ENCODE measurements at regions not wholly inside any gene's neighbourhood (a gene's known extent, or its start where the extent isn't known, plus 50 kb on each side); places are given as distances from the start of the nearest gene placed in this dataset.
"Not testable (repeated sequence)": the region's sequence is repeated elsewhere in the genome, so short reads cannot be mapped to it uniquely, and the experiment has no call there.

DNA sequence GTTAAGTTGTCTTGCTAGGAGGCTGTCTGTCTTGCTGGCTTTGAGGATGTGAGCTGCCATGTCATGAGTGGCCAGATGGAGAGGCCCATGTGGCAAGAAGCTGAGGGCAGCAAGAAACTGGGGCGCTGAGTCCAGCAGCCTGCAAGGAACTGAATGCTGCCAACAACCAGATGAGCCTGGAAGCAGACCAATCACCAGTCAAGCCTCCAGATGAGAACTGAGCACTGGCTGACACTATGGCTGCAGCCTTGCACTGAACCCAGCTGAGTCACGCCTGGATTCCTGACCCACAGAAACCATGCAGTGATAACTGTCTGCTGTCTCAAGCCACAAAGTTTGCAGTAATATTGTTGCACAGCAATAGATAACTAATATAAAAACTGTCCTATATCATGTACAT is 104.4 kb downstream of the UNC93B1 start:
- H3K36me3 Mint-ChIP-seq; POLR2A ChIA-PET; H3K27ac Mint-ChIP-seq; H3K9me3 Mint-ChIP-seq; H3K9me3 ChIP-seq (ENCODE audit: low read length); H3K4me1 Mint-ChIP-seq; H3K4me3 Mint-ChIP-seq; DNase-seq; CTCF ChIA-PET; H3K27me3 Mint-ChIP-seq; H3K27me3 ChIP-seq (ENCODE audit: insufficient read depth, low read length, poor library complexity, severe bottlenecking); H3K4me3 ChIP-seq (ENCODE audit: low read length); H3K36me3 ChIP-seq (ENCODE audit: insufficient read depth, low read length); H3K27ac ChIP-seq (ENCODE audit: low read depth, low read length); H3K4me1 ChIP-seq (ENCODE audit: insufficient read depth, low read length): not testable (repeated sequence)

DNA sequence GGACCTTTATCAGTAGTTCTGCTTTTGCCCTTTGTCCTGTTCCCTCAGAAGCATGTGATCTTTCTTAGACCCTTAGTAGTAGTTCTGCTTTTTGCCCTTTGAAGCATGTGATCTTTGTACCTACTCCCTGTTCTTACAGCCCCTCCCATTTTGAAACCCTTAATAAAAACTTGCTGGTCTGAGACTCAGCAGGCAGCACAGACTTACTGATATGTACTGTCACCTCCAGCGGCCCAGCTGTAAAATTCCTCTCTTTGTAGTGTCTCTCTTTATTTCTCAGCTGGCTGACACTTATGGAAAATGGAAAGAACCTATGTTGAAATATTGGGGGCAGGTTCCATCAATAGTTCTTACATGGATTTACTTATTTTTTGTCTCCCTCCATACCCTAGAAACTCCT is 110.4 kb downstream of the UNC93B1 start:
- H3K9me3 Mint-ChIP-seq, result peaks cover 6 to 13% (median 7%) of the 10 kb centered on the region in 5 donors
- H3K4me1 Mint-ChIP-seq; CTCF ChIA-PET; H3K27ac ChIP-seq (ENCODE audit: low read depth, low read length); H3K36me3 ChIP-seq (ENCODE audit: insufficient read depth, low read length); H3K27ac Mint-ChIP-seq; H3K27me3 Mint-ChIP-seq; H3K4me3 Mint-ChIP-seq; POLR2A ChIA-PET; DNase-seq; H3K4me3 ChIP-seq (ENCODE audit: low read length); H3K9me3 ChIP-seq (ENCODE audit: low read length); H3K27me3 ChIP-seq (ENCODE audit: insufficient read depth, low read length, poor library complexity, severe bottlenecking); H3K4me1 ChIP-seq (ENCODE audit: insufficient read depth, low read length): not testable (repeated sequence)
- H3K36me3 Mint-ChIP-seq, result peaks cover 0 to 21% (median 2%) of the 10 kb centered on the region in 3 donors

- H3K4me1 ChIP-seq (ENCODE audit: insufficient read depth, low read length); H3K27me3 ChIP-seq (ENCODE audit: insufficient read depth, low read length, poor library complexity, severe bottlenecking); H3K4me3 Mint-ChIP-seq; H3K9me3 ChIP-seq (ENCODE audit: low read length); POLR2A ChIA-PET; DNase-seq; H3K36me3 ChIP-seq (ENCODE audit: insufficient read depth, low read length); H3K27ac ChIP-seq (ENCODE audit: low read depth, low read length); H3K4me3 ChIP-seq (ENCODE audit: low read length): not testable (repeated sequence)
- Mint-ChIP-seq H3K9me3 (peaks cover 6 to 10% (median 7%) of the 10 kb centered on the region in 5 donors), H3K36me3 (peaks cover 0 to 17% (median 3%) of the 10 kb centered on the region in 3 donors), H3K4me1 (peaks cover 5 to 18% (median 6%) of the 10 kb centered on the region in 3 donors), H3K27me3 (peaks cover 4 to 15% of the 10 kb centered on the region in 2 donors), H3K27ac (peak overlapping the region in 1 of 8 donors; percentile 5)
- CTCF ChIA-PET, result interaction anchor here (1.0 kb wide), 1 partner anchor 66 kb away, joined by 3 read pairs; no protein-coding TSS in a partner anchor
These were observed 114.3 kb downstream of the UNC93B1 start for GRCh38 chr11:67889646-67890045.

DNA sequence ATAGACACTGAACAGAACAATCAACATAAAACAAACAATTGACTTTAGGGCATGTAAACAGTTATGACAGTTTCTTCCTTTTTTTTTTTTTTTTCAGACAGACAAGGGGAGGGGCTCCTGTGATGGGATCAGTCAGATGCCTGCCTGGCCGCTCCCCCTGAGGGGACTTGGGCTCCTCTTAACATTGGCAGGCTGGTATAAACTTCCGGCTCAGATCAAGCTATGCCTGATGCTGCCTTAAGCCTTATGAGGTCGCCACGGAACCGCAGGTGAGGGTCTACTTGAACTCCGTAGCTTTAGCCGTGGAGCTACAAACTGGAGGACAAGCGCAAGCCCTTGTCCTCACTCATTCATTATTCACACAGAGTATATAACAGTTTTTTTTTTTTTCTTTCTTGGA is 115.8 kb downstream of the UNC93B1 start:
- Mint-ChIP-seq H3K27me3 (peaks cover 4 to 21% of the 10 kb centered on the region in 2 donors), H3K27ac (peak overlapping the region in 1 of 8 donors; percentile 41), H3K4me1 (peaks cover 19 to 24% (median 20%) of the 10 kb centered on the region in 3 donors)
- H3K9me3 ChIP-seq (ENCODE audit: low read length); H3K36me3 Mint-ChIP-seq; H3K27me3 ChIP-seq (ENCODE audit: insufficient read depth, low read length, poor library complexity, severe bottlenecking); H3K4me3 ChIP-seq (ENCODE audit: low read length); H3K4me1 ChIP-seq (ENCODE audit: insufficient read depth, low read length); H3K36me3 ChIP-seq (ENCODE audit: insufficient read depth, low read length); DNase-seq; H3K9me3 Mint-ChIP-seq; H3K27ac ChIP-seq (ENCODE audit: low read depth, low read length); H3K4me3 Mint-ChIP-seq; CTCF ChIA-PET; POLR2A ChIA-PET: not testable (repeated sequence)

GRCh38 chr11:67886672-67887071 is 117.2 kb downstream of the UNC93B1 start:
- POLR2A ChIA-PET; H3K27me3 ChIP-seq (ENCODE audit: insufficient read depth, low read length, poor library complexity, severe bottlenecking); CTCF ChIA-PET; H3K36me3 Mint-ChIP-seq; DNase-seq; H3K27ac ChIP-seq (ENCODE audit: low read depth, low read length); H3K9me3 ChIP-seq (ENCODE audit: low read length); H3K36me3 ChIP-seq (ENCODE audit: insufficient read depth, low read length); H3K4me1 ChIP-seq (ENCODE audit: insufficient read depth, low read length); H3K4me3 Mint-ChIP-seq; H3K4me3 ChIP-seq (ENCODE audit: low read length); H3K9me3 Mint-ChIP-seq: not testable (repeated sequence)
- H3K4me1 Mint-ChIP-seq, result peaks cover 19 to 24% (median 20%) of the 10 kb centered on the region in 3 donors
- H3K27ac Mint-ChIP-seq, result peak overlapping the region in 3 of 8 donors; percentile 14 to 82 (median 43)
- H3K27me3 Mint-ChIP-seq, result peaks cover 3 to 21% of the 10 kb centered on the region in 2 donors

GRCh38 chr11:67886207-67886606 is 117.7 kb downstream of the UNC93B1 start:
- Mint-ChIP-seq H3K4me1 (peaks cover 19 to 24% (median 20%) of the 10 kb centered on the region in 3 donors), H3K27me3 (peaks cover 3 to 21% of the 10 kb centered on the region in 2 donors), H3K27ac (peak overlapping the region in 3 of 8 donors; percentile 14 to 82 (median 66))
- H3K27ac ChIP-seq (ENCODE audit: low read depth, low read length); H3K36me3 ChIP-seq (ENCODE audit: insufficient read depth, low read length); H3K9me3 Mint-ChIP-seq; H3K4me1 ChIP-seq (ENCODE audit: insufficient read depth, low read length); CTCF ChIA-PET; POLR2A ChIA-PET; H3K27me3 ChIP-seq (ENCODE audit: insufficient read depth, low read length, poor library complexity, severe bottlenecking); H3K9me3 ChIP-seq (ENCODE audit: low read length); H3K36me3 Mint-ChIP-seq; H3K4me3 Mint-ChIP-seq; DNase-seq; H3K4me3 ChIP-seq (ENCODE audit: low read length): not testable (repeated sequence)

GRCh38 chr11:67885574-67885973 is 118.3 kb downstream of the UNC93B1 start:
- DNase-seq; H3K36me3 ChIP-seq (ENCODE audit: insufficient read depth, low read length); POLR2A ChIA-PET; H3K9me3 ChIP-seq (ENCODE audit: low read length); H3K4me3 ChIP-seq (ENCODE audit: low read length); H3K4me1 ChIP-seq (ENCODE audit: insufficient read depth, low read length); CTCF ChIA-PET; H3K27ac ChIP-seq (ENCODE audit: low read depth, low read length); H3K36me3 Mint-ChIP-seq; H3K9me3 Mint-ChIP-seq; H3K27me3 ChIP-seq (ENCODE audit: insufficient read depth, low read length, poor library complexity, severe bottlenecking): not testable (repeated sequence)
- Mint-ChIP-seq H3K4me1 (peaks cover 19 to 24% (median 20%) of the 10 kb centered on the region in 3 donors), H3K27me3 (peaks cover 3 to 24% of the 10 kb centered on the region in 2 donors), H3K4me3 (peak overlapping the region in 6 of 7 donors; percentile 9 to 94 (median 82)), H3K27ac (peak overlapping the region in 7 of 8 donors; percentile 88 to 98 (median 96))

DNA sequence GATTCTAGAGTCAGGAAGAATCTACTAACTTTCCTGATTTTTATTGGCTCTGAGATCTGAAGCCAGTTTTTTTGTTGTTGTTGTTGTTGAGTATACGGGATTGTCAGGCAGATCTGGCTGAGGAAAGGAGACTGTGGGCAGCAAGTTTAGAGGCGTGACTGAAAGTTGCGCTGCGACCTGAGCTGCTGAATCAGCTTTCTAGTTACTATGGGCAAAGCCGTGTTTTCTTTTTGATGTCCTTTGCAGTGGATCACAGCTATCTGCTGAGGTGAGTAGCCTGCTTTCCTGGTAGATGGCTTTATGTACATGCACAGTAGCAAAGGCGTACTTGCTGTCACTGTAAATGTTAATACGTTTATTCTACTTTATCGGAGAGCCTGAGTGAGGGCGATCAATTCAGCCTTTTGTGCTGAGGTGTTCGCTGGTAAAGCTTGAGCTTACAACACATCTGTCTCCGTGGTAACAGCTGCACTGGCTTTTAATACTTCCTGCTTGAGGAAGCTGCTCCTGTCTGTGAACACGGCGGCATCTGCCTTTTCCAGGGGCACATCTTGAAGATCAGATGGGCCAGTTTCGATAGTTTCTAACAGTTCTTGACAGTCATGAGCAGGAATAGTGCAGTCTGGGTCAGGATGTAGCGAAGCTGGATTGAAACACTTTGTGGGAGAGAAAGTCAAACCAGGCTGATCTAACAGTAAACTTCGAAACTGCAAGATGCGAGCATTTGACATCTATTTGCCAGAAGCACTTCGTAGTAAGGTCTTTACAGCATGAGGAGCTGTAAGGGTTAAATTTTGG is 118.9 kb downstream of the UNC93B1 start:
- H3K36me3 Mint-ChIP-seq; H3K9me3 ChIP-seq (ENCODE audit: low read length); H3K4me1 ChIP-seq (ENCODE audit: insufficient read depth, low read length); H3K4me3 ChIP-seq (ENCODE audit: low read length); POLR2A ChIA-PET; H3K36me3 ChIP-seq (ENCODE audit: insufficient read depth, low read length); H3K27ac ChIP-seq (ENCODE audit: low read depth, low read length); H3K9me3 Mint-ChIP-seq; H3K27me3 ChIP-seq (ENCODE audit: insufficient read depth, low read length, poor library complexity, severe bottlenecking): not testable (repeated sequence)
- peaks cover 19 to 24% (median 20%) of the 10 kb centered on the region in 3 donors for H3K4me1 Mint-ChIP-seq
- peaks cover 3 to 24% of the 10 kb centered on the region in 2 donors for H3K27me3 Mint-ChIP-seq
- peak overlapping the region; percentile 78 to 94 (median 90) for H3K4me3 Mint-ChIP-seq
- peak in 3 of 5 donors; percentile 1 to 53 (median 36) for DNase-seq
- CTCF ChIA-PET, result interaction anchor here (1.7 kb wide), 1 partner anchor 71 kb away, joined by 7 read pairs; no protein-coding TSS in a partner anchor
- H3K27ac Mint-ChIP-seq, result peak overlapping the region; percentile 88 to 99 (median 96)

All from CD8-positive, alpha-beta memory T cell (primary cell).